ENCODE measurements at regions not wholly inside any gene's neighbourhood (a gene's known extent, or its start where the extent isn't known, plus 50 kb on each side); places are given as distances from the start of the nearest gene placed in this dataset.
"Not testable (repeated sequence)": the region's sequence is repeated elsewhere in the genome, so short reads cannot be mapped to it uniquely, and the experiment has no call there.

- no peak for DNase-seq (ENCODE audit: low spot score)
Observed at GRCh38 chr15:62894322-62895085, 148.0 kb upstream of the TPM1 start.

GRCh38 chr15:62895139-62895866 lies 147.2 kb upstream of the TPM1 start:
- DNase-seq (ENCODE audit: low spot score) = no peak

GRCh38 chr15:62895905-62896316 lies 146.6 kb upstream of the TPM1 start:
- DNase-seq (ENCODE audit: low spot score) = no peak

- DNase-seq (ENCODE audit: low spot score) = no peak
Observed at GRCh38 chr15:62896380-62896866, 146.1 kb upstream of the TPM1 start.

- no peak for DNase-seq (ENCODE audit: low spot score)
Observed at GRCh38 chr15:62896969-62897486, 145.5 kb upstream of the TPM1 start.

- DNase-seq (ENCODE audit: low spot score) = no peak
Observed at GRCh38 chr15:62897634-62898033, 144.9 kb upstream of the TPM1 start.

- DNase-seq (ENCODE audit: low spot score) = no peak
Observed at GRCh38 chr15:62899090-62899493, 143.5 kb upstream of the TPM1 start.

- no peak for DNase-seq (ENCODE audit: low spot score)
Observed at GRCh38 chr15:62900071-62900802, 142.3 kb upstream of the TPM1 start.

GRCh38 chr15:62901087-62901486 lies 141.5 kb upstream of the TPM1 start:
- DNase-seq (ENCODE audit: low spot score) = no peak

GRCh38 chr15:62901909-62902546 lies 140.5 kb upstream of the TPM1 start:
- no peak for DNase-seq (ENCODE audit: low spot score)

- DNase-seq (ENCODE audit: low spot score) = no peak
Observed at GRCh38 chr15:62902821-62903220, 139.7 kb upstream of the TPM1 start.

GRCh38 chr15:62903437-62903836 lies 139.1 kb upstream of the TPM1 start:
- no peak for DNase-seq (ENCODE audit: low spot score)

- DNase-seq (ENCODE audit: low spot score) = no peak
Observed at GRCh38 chr15:62904041-62904910, 138.3 kb upstream of the TPM1 start.

- DNase-seq (ENCODE audit: low spot score) = no peak
Observed at GRCh38 chr15:62906627-62907026, 135.9 kb upstream of the TPM1 start.

GRCh38 chr15:62907275-62907674 lies 135.3 kb upstream of the TPM1 start:
- no peak for DNase-seq (ENCODE audit: low spot score)

- not testable (repeated sequence) for DNase-seq (ENCODE audit: low spot score)
Observed at GRCh38 chr15:62908341-62908740, 134.2 kb upstream of the TPM1 start.

- no peak for DNase-seq (ENCODE audit: low spot score)
Observed at GRCh38 chr15:62909257-62909656, 133.3 kb upstream of the TPM1 start.

- DNase-seq (ENCODE audit: low spot score) = no peak
Observed at GRCh38 chr15:62912282-62912681, 130.3 kb upstream of the TPM1 start.

GRCh38 chr15:62912808-62913207 lies 129.7 kb upstream of the TPM1 start:
- no peak for DNase-seq (ENCODE audit: low spot score)

GRCh38 chr15:62913246-62913645 lies 129.3 kb upstream of the TPM1 start:
- no peak for DNase-seq (ENCODE audit: low spot score)

Measured in germinal center (tissue), 1 donor.